OCI-LY7 (cell line): ENCODE measurements at regions not wholly inside any gene's neighbourhood (a gene's known extent, or its start where the extent isn't known, plus 50 kb on each side); places are given as distances from the start of the nearest gene placed in this dataset.

Experiments used
- BruUV-seq: library from RNA; stranded (reverse); fragments of 400-500 nt; replicated peaks from 2 replicates; lab custom pipeline; 2021; lab: Mats Ljungman, UMichigan
- CTCF ChIA-PET: fragments of 300-600 bp; sonication (Branson Sonifier 250); formaldehyde crosslinking; loops from one replicate; lab custom pipeline; 2022; ENCODE audit warnings: antibody characterized with exemption; ENCODE audit not compliant: unreplicated experiment; lab: Charles Lee
- POLR2A ChIA-PET: fragments of 300-600 bp; sonication (Branson Sonifier 250); formaldehyde crosslinking; loops from one replicate; lab custom pipeline; 2022; ENCODE audit warnings: antibody characterized with exemption; lab: Charles Lee
- DNase-seq: peaks from one replicate; pipeline ENCODE4 v3.0.0-alpha.2; 2015; ENCODE audit warnings: low spot score
- H2AFZ ChIP-seq: fragments of 200-600 bp; sonication (generic), shearing (Covaris generic); 2 replicates; pipeline ENCODE4 v1.6.1; 2014; ENCODE audit warnings: mild to moderate bottlenecking, antibody characterized with exemption, low read length, moderate library complexity
- H3K27ac ChIP-seq: fragments of 200-600 bp; sonication (generic); 2 replicates; pipeline ENCODE4 v1.5.1; 2014; ENCODE audit warnings: mixed run types, low read depth, mild to moderate bottlenecking, moderate library complexity, low read length, inconsistent platforms; ENCODE audit not compliant: poor library complexity, severe bottlenecking
- H3K36me3 ChIP-seq: fragments of 200-600 bp; sonication (generic); 2 replicates; pipeline ENCODE4 v1.6.1; 2014; ENCODE audit warnings: mild to moderate bottlenecking, antibody characterized with exemption, low read length, moderate library complexity, mixed read lengths; ENCODE audit not compliant: insufficient read depth
- H3K4me1 ChIP-seq: fragments of 200-600 bp; sonication (generic); 2 replicates; pipeline ENCODE4 v1.5.1; 2014; ENCODE audit warnings: mild to moderate bottlenecking, low read length; ENCODE audit not compliant: insufficient read depth, poor library complexity, severe bottlenecking
- H3K4me2 ChIP-seq: fragments of 200-600 bp; sonication (generic); 2 replicates; pipeline ENCODE4 v1.6.1; 2014; ENCODE audit warnings: mild to moderate bottlenecking, low read length
- H3K4me3 ChIP-seq: fragments of 200-600 bp; sonication (generic); 2 replicates; pipeline ENCODE4 v1.5.1; 2014; ENCODE audit warnings: mild to moderate bottlenecking, low read depth, low read length; ENCODE audit not compliant: poor library complexity, severe bottlenecking
- H3K79me2 ChIP-seq: fragments of 200-600 bp; sonication (generic); 2 replicates; pipeline ENCODE4 v1.6.1; 2016; ENCODE audit warnings: low read depth, mild to moderate bottlenecking, low read length, moderate library complexity, mixed read lengths; ENCODE audit not compliant: insufficient read depth
- H3K9me2 ChIP-seq: fragments of 200-600 bp; sonication (generic); 2 replicates; pipeline ENCODE4 v1.6.1; 2016; ENCODE audit warnings: mild to moderate bottlenecking, low read length, mixed read lengths; ENCODE audit not compliant: insufficient read depth
- H3K9me3 ChIP-seq: fragments of 200-600 bp; sonication (generic); 2 replicates; pipeline ENCODE4 v1.6.1; 2014; ENCODE audit warnings: mild to moderate bottlenecking, mixed run types, low read length, mixed read lengths
- H4K20me1 ChIP-seq: fragments of 200-600 bp; sonication (generic); 2 replicates; pipeline ENCODE4 v1.6.1; 2014; ENCODE audit warnings: mild to moderate bottlenecking, antibody characterized with exemption, low read length, moderate library complexity, mixed read lengths; ENCODE audit not compliant: insufficient read depth
- EZH2phosphoT487 ChIP-seq: fragments of 200-600 bp; sonication (generic); IDR thresholded peaks from 2 replicates; pipeline ENCODE4 v1.6.1; 2018; ENCODE audit warnings: low read depth, borderline replicate concordance, mild to moderate bottlenecking, mixed run types, antibody characterized with exemption, low read length, moderate library complexity, mixed read lengths
- intact Hi-C: fragments of 100-400 bp; cut with micrococcal nuclease; formaldehyde crosslinking; loops from one replicate; pipeline ENCODE4 v1.10.0; 2022; ENCODE audit not compliant: unreplicated experiment
- TF ChIP-seq, protein P1 (sequence below): fragments of 200-600 bp; sonication (generic); conservative IDR thresholded peaks from 2 replicates; pipeline ENCODE4 v1.5.1; 2014; ENCODE audit warnings: mild to moderate bottlenecking, antibody characterized with exemption, low read length, moderate library complexity, mixed read lengths

DNA sequence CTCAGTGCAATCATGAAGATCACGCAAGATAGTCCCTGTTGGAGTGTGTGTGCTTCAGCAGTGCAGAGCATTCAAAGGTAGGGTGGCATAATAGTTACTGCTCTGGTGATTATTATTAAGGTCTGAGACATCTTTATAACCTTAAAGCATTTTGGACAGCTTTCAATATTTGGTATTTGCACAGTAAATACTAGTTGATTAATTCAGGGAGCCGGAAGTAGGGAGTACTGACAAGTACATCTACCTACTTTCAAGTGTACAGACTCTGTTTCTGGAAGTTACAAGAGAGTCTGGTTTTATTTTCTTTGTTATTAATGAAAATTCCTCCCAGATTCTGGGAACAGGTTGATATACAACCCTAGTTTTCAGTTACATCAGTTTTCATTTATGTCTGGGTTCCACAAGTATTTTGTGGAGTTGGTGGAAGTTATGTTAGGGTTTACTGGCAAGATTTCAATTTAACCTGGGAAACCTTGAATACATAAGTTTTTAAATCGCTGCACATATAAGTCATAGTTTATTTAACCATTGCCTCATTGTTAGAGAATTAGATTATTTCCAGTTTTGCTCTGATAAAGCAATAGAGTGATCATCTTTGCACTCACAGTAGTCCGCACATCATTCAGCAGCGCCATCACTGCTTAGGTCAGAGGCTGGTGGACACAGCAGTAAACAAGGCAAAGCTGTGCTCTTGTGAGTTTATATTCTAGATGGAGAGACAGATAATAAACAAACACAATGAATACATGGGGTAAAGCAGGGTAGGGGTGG, 366.6 kb downstream of the REEP3 start:
- no peak for DNase-seq
- no peaks in the 10 kb centered on the region for H3K4me1 ChIP-seq
- H4K20me1 ChIP-seq: no peaks in the 10 kb centered on the region
- no peak for TF ChIP-seq EZH2phosphoT487
- TF ChIP-seq, protein P1, sequence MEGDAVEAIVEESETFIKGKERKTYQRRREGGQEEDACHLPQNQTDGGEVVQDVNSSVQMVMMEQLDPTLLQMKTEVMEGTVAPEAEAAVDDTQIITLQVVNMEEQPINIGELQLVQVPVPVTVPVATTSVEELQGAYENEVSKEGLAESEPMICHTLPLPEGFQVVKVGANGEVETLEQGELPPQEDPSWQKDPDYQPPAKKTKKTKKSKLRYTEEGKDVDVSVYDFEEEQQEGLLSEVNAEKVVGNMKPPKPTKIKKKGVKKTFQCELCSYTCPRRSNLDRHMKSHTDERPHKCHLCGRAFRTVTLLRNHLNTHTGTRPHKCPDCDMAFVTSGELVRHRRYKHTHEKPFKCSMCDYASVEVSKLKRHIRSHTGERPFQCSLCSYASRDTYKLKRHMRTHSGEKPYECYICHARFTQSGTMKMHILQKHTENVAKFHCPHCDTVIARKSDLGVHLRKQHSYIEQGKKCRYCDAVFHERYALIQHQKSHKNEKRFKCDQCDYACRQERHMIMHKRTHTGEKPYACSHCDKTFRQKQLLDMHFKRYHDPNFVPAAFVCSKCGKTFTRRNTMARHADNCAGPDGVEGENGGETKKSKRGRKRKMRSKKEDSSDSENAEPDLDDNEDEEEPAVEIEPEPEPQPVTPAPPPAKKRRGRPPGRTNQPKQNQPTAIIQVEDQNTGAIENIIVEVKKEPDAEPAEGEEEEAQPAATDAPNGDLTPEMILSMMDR: no peak
- no peak overlapping the region for H3K4me3 ChIP-seq
- no peaks in the 10 kb centered on the region for H3K9me3 ChIP-seq
- no peak overlapping the region for H3K4me2 ChIP-seq
- ChIA-PET CTCF (no interaction called here), POLR2A (no interaction called here)
- BruUV-seq: no TSS peak
- H3K79me2 ChIP-seq: no peaks in the 10 kb centered on the region
- no peaks in the 10 kb centered on the region for H3K9me2 ChIP-seq
- no peaks in the 10 kb centered on the region for H3K36me3 ChIP-seq
- H3K27ac ChIP-seq: no peak overlapping the region
- H2AFZ ChIP-seq: no peak overlapping the region
- intact Hi-C loops: no loop called here

DNA sequence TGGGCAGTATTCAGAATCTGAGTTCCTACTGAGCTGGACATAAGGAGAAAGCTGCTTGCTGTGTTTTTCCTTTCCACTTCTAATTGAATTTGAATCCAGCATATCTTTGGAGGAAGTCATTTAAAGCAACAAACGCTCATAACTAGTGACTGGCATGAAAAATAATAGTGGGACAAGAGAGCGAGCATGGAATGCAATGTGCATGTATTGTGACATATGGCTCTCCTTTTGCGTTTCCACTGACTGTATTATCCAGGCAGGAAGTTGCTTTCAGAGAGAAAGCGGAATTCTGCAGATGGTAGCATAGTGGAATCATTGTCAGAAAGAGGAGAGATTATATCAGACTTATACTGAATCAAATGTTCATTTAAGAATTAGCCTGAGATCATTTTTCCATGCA, 368.6 kb downstream of the REEP3 start:
- intact Hi-C loops: no loop called here
- no peak overlapping the region for H3K4me3 ChIP-seq
- H3K9me2 ChIP-seq: no peaks in the 10 kb centered on the region
- H3K4me2 ChIP-seq: no peak overlapping the region
- no peak overlapping the region for H2AFZ ChIP-seq
- CTCF ChIA-PET: no interaction called here
- no peaks in the 10 kb centered on the region for H4K20me1 ChIP-seq
- no peaks in the 10 kb centered on the region for H3K79me2 ChIP-seq
- H3K4me1 ChIP-seq: no peaks in the 10 kb centered on the region
- no peak for TF ChIP-seq EZH2phosphoT487
- TF ChIP-seq, protein P1: no peak
- no peak for DNase-seq
- POLR2A ChIA-PET: no interaction called here
- BruUV-seq: no TSS peak
- no peaks in the 10 kb centered on the region for H3K36me3 ChIP-seq
- H3K9me3 ChIP-seq: no peaks in the 10 kb centered on the region
- no peak overlapping the region for H3K27ac ChIP-seq

DNA sequence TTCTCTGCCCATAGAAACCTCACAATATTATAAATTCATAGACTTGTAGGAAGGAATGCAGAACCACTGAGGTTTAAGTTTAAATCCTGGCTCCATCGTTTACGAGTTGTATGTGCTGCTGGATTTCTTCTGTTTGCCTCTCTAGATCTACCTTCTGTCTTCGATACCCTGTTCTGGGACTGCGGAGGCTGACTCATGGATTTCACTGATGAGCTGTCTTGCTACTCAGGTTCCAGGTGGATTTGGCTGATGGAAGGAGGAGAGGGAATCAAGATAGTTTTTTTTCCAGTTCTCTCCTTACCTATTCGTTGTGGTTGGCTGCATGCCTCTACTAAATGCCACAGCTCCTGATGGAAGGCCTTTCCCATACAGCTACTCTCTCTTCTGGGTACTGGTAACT, 375.8 kb downstream of the REEP3 start:
- Histone ChIP-seq H3K79me2 (no peaks in the 10 kb centered on the region), H3K36me3 (no peaks in the 10 kb centered on the region), H3K4me1 (no peaks in the 10 kb centered on the region), H3K4me3 (no peak overlapping the region), H3K9me2 (no peaks in the 10 kb centered on the region), H2AFZ (no peak overlapping the region), H3K4me2 (no peak overlapping the region), H3K9me3 (no peaks in the 10 kb centered on the region), H3K27ac (no peak overlapping the region), H4K20me1 (no peaks in the 10 kb centered on the region)
- intact Hi-C loops: no loop called here
- ChIA-PET CTCF (no interaction called here), POLR2A (no interaction called here)
- no peak for TF ChIP-seq EZH2phosphoT487
- TF ChIP-seq, protein P1: no peak
- no TSS peak for BruUV-seq
- no peak for DNase-seq
